ENCODE measurements at regions not wholly inside any gene's neighbourhood (a gene's known extent, or its start where the extent isn't known, plus 50 kb on each side); places are given as distances from the start of the nearest gene placed in this dataset.

DNA sequence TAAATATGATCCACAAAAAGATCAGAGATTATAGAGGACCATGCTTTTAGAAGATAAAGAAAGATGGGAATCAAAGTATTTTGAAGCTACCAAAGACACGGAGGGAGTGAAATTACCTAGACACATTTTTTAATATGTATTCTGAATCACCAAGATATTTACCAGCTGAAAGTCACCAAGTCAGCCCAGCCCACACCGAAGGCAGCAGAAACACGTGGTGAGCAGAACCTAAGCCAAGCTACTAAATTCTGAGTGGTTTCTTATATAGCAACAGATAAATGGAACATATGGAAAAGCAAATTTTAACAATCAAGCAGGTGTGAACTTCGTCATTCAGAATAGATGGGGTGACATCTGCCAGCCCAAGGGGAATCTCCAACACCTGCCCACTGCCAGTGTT is 134.7 kb upstream of the AKR1E2 start:
- H3K4me3 Mint-ChIP-seq: no peak overlapping the region
- WGBS (ENCODE audit: insufficient coverage): 60% methylated on average over 1 of the region's 4 CpGs
- POLR2A ChIA-PET: interaction anchor here in 1 of 2 donors (0.5 kb wide), 1 partner anchor 43 kb away, joined by 3 read pairs; no protein-coding TSS in a partner anchor

DNA sequence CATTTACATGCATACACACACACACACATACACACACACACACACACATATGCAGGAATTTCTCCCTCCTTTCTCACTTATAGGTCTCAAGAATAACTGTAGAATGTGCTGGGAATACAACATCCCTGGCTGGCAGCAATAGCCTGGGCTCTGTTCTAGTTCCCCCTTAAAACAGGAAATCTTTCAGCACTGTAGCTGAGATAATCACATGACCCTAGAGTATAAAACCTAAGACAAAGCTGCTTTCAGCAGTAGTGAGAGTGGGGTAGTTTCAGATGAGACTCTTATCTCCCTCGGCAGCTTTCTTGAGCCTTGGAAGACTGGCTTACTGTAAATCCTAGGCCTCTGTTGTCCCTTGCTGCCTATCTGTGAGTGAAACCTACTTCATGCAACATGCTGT is 137.4 kb upstream of the AKR1E2 start:
- no peak overlapping the region for H3K4me3 Mint-ChIP-seq
- peaks cover 14 to 15% of the 10 kb centered on the region in 2 donors for H3K27me3 Mint-ChIP-seq
- CTCF ChIA-PET: no interaction called here

More for the DNA sequence above, 134.7 kb upstream of the AKR1E2 start:
- Histone ChIP-seq H3K27ac (ENCODE audit: low read length) (no peak overlapping the region), H3K9me3 (no peaks in the 10 kb centered on the region), H3K4me3 (ENCODE audit: control insufficient read depth in 1 of 2, extremely low read depth in 1 of 2, low read length in 1 of 2) (no peak overlapping the region), H3K27me3 (replicated peaks in 1 of 2; ENCODE audit: control insufficient read depth in 2 of 2, extremely low read depth in 1 of 2, insufficient read depth in 2 of 2, low read length in 1 of 2) (peaks cover 0 to 4% of the 10 kb centered on the region in 2 experiments), H3K4me1 (ENCODE audit: control insufficient read depth in 1 of 2, extremely low read depth in 1 of 2, insufficient read depth in 2 of 2, low read length in 2 of 2) (no peaks in the 10 kb centered on the region), H3K36me3 (ENCODE audit: control insufficient read depth in 2 of 2, extremely low read depth in 1 of 2, insufficient read depth in 1 of 2, low read length in 1 of 2) (no peaks in the 10 kb centered on the region)
- DNase-seq: no peak
- no peaks in the 10 kb centered on the region for H3K9me3 Mint-ChIP-seq
- no peak for ATAC-seq (replicated peaks in 1 of 4)
- no peaks in the 10 kb centered on the region for H3K4me1 Mint-ChIP-seq
- peaks cover 3 to 7% of the 10 kb centered on the region in 2 donors for H3K27me3 Mint-ChIP-seq
- CTCF ChIA-PET: interaction anchor here in 1 of 2 donors (0.6 kb wide), 1 partner anchor 9 kb away, joined by 3 read pairs; no protein-coding TSS in a partner anchor
- H3K27ac Mint-ChIP-seq: no peak overlapping the region
- H3K36me3 Mint-ChIP-seq: no peaks in the 10 kb centered on the region

DNA sequence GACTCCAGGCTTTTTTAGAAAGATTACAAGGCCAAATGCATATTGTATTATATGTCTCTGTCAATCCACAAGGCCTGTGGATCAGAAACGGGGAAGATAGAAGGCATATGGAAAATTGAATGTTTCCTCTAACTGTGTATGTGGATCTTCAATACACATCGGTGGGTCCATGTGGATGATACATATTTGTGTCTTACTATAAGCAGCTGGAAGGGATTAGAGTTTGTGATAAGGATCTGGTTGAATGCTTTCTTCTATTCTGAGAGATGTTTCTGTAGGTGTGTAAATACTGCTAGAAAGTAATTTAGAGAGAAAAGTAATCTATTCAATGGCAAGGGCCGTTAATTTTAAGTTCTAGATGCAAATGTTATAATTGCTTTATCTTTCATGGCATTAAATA is 137.8 kb upstream of the AKR1E2 start:
- POLR2A ChIA-PET: no interaction called here
- Mint-ChIP-seq H3K4me1 (no peaks in the 10 kb centered on the region), H3K9me3 (no peaks in the 10 kb centered on the region), H3K27ac (no peak overlapping the region), H3K4me3 (no peak overlapping the region), H3K27me3 (peaks cover 18 to 19% of the 10 kb centered on the region in 2 donors), H3K36me3 (no peaks in the 10 kb centered on the region)
- Histone ChIP-seq H3K27ac (ENCODE audit: low read length) (no peak overlapping the region), H3K36me3 (ENCODE audit: control insufficient read depth in 2 of 2, extremely low read depth in 1 of 2, insufficient read depth in 1 of 2, low read length in 1 of 2) (no peaks in the 10 kb centered on the region), H3K27me3 (replicated peaks in 1 of 2; ENCODE audit: control insufficient read depth in 2 of 2, extremely low read depth in 1 of 2, insufficient read depth in 2 of 2, low read length in 1 of 2) (no peaks in the 10 kb centered on the region), H3K4me1 (ENCODE audit: control insufficient read depth in 1 of 2, extremely low read depth in 1 of 2, insufficient read depth in 2 of 2, low read length in 2 of 2) (no peaks in the 10 kb centered on the region), H3K4me3 (ENCODE audit: control insufficient read depth in 1 of 2, extremely low read depth in 1 of 2, low read length in 1 of 2) (no peak overlapping the region), H3K9me3 (no peaks in the 10 kb centered on the region)
- no peak for ATAC-seq (replicated peaks in 1 of 4)
- 100% methylated on average over 1 of the region's 3 CpGs for WGBS (ENCODE audit: insufficient coverage)
- no peak for DNase-seq
- CTCF ChIA-PET: no interaction called here

More for the DNA sequence above, 137.4 kb upstream of the AKR1E2 start:
- no peaks in the 10 kb centered on the region for H3K9me3 ChIP-seq
- no peak overlapping the region for H3K27ac Mint-ChIP-seq
- H3K9me3 Mint-ChIP-seq: no peaks in the 10 kb centered on the region
- POLR2A ChIA-PET: interaction anchor here in 1 of 2 donors (0.5 kb wide), 1 partner anchor 186 kb away, joined by 3 read pairs; no protein-coding TSS in a partner anchor
- ATAC-seq (replicated peaks in 1 of 4) (no peak), DNase-seq (no peak)
- H3K36me3 Mint-ChIP-seq: no peaks in the 10 kb centered on the region
- no peaks in the 10 kb centered on the region for H3K27me3 ChIP-seq (replicated peaks in 1 of 2; ENCODE audit: control insufficient read depth in 2 of 2, extremely low read depth in 1 of 2, insufficient read depth in 2 of 2, low read length in 1 of 2)
- H3K36me3 ChIP-seq (ENCODE audit: control insufficient read depth in 2 of 2, extremely low read depth in 1 of 2, insufficient read depth in 1 of 2, low read length in 1 of 2): no peaks in the 10 kb centered on the region
- no peak overlapping the region for H3K27ac ChIP-seq (ENCODE audit: low read length)
- no peak overlapping the region for H3K4me3 ChIP-seq (ENCODE audit: control insufficient read depth in 1 of 2, extremely low read depth in 1 of 2, low read length in 1 of 2)
- no peaks in the 10 kb centered on the region for H3K4me1 Mint-ChIP-seq
- 0% methylated on average over 1 of the region's 1 CpG for WGBS (ENCODE audit: insufficient coverage)
- no peaks in the 10 kb centered on the region for H3K4me1 ChIP-seq (ENCODE audit: control insufficient read depth in 1 of 2, extremely low read depth in 1 of 2, insufficient read depth in 2 of 2, low read length in 2 of 2)

GRCh38 chr10:4687397-4687796 is 138.6 kb upstream of the AKR1E2 start:
- Histone ChIP-seq H3K4me3 (ENCODE audit: control insufficient read depth in 1 of 2, extremely low read depth in 1 of 2, low read length in 1 of 2) (no peak overlapping the region), H3K4me1 (ENCODE audit: control insufficient read depth in 1 of 2, extremely low read depth in 1 of 2, insufficient read depth in 2 of 2, low read length in 2 of 2) (no peaks in the 10 kb centered on the region), H3K36me3 (ENCODE audit: control insufficient read depth in 2 of 2, extremely low read depth in 1 of 2, insufficient read depth in 1 of 2, low read length in 1 of 2) (no peaks in the 10 kb centered on the region), H3K27ac (ENCODE audit: low read length) (no peak overlapping the region), H3K27me3 (replicated peaks in 1 of 2; ENCODE audit: control insufficient read depth in 2 of 2, extremely low read depth in 1 of 2, insufficient read depth in 2 of 2, low read length in 1 of 2) (no peaks in the 10 kb centered on the region), H3K9me3 (no peaks in the 10 kb centered on the region)
- H3K4me3 Mint-ChIP-seq: no peak overlapping the region
- H3K4me1 Mint-ChIP-seq: no peaks in the 10 kb centered on the region
- WGBS (ENCODE audit: insufficient coverage): 100% methylated on average over 1 of the region's 3 CpGs
- no peaks in the 10 kb centered on the region for H3K36me3 Mint-ChIP-seq
- DNase-seq (no peak), ATAC-seq (replicated peaks in 1 of 4) (no peak)
- peaks cover 18 to 24% of the 10 kb centered on the region in 2 donors for H3K27me3 Mint-ChIP-seq
- H3K9me3 Mint-ChIP-seq: no peaks in the 10 kb centered on the region
- CTCF ChIA-PET: no interaction called here
- POLR2A ChIA-PET: no interaction called here
- no peak overlapping the region for H3K27ac Mint-ChIP-seq

DNA sequence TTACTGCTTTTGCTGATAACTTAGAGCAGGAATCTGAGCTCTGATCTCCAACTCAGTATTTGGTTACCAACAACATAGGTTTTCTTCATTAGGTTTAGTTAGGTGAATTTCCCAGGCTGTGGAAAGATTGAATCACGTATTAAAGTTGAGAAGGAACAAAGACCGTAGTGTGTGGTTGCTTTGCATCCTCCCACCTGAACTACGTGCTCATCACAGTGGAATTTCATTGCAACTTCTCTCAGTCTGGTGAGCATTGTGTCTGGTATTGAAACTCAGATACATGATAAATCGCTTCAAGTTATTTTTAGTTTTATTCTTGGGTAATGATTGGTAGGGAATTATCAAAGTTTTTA is 139.4 kb upstream of the AKR1E2 start:
- WGBS (ENCODE audit: insufficient coverage): 40% methylated on average over 3 of the region's 4 CpGs
- Histone ChIP-seq H3K4me3 (ENCODE audit: control insufficient read depth in 1 of 2, extremely low read depth in 1 of 2, low read length in 1 of 2) (no peak overlapping the region), H3K27me3 (replicated peaks in 1 of 2; ENCODE audit: control insufficient read depth in 2 of 2, extremely low read depth in 1 of 2, insufficient read depth in 2 of 2, low read length in 1 of 2) (no peaks in the 10 kb centered on the region), H3K36me3 (ENCODE audit: control insufficient read depth in 2 of 2, extremely low read depth in 1 of 2, insufficient read depth in 1 of 2, low read length in 1 of 2) (no peaks in the 10 kb centered on the region), H3K4me1 (ENCODE audit: control insufficient read depth in 1 of 2, extremely low read depth in 1 of 2, insufficient read depth in 2 of 2, low read length in 2 of 2) (no peaks in the 10 kb centered on the region), H3K27ac (ENCODE audit: low read length) (no peak overlapping the region), H3K9me3 (no peaks in the 10 kb centered on the region)
- H3K27ac Mint-ChIP-seq: no peak overlapping the region
- H3K4me1 Mint-ChIP-seq: no peaks in the 10 kb centered on the region
- no peak overlapping the region for H3K4me3 Mint-ChIP-seq
- H3K27me3 Mint-ChIP-seq: peaks cover 18 to 24% of the 10 kb centered on the region in 2 donors
- CTCF ChIA-PET: no interaction called here
- H3K36me3 Mint-ChIP-seq: no peaks in the 10 kb centered on the region
- no peak for ATAC-seq (replicated peaks in 1 of 4)
- H3K9me3 Mint-ChIP-seq: no peaks in the 10 kb centered on the region
- no peak for DNase-seq
- POLR2A ChIA-PET: no interaction called here

- Mint-ChIP-seq H3K36me3 (no peaks in the 10 kb centered on the region), H3K27ac (no peak overlapping the region), H3K4me1 (no peaks in the 10 kb centered on the region), H3K9me3 (no peaks in the 10 kb centered on the region), H3K27me3 (peaks cover 18 to 24% of the 10 kb centered on the region in 2 donors), H3K4me3 (no peak overlapping the region)
- H3K27ac ChIP-seq (ENCODE audit: low read length): no peak overlapping the region
- POLR2A ChIA-PET: no interaction called here
- CTCF ChIA-PET: no interaction called here
- no peaks in the 10 kb centered on the region for H3K27me3 ChIP-seq (replicated peaks in 1 of 2; ENCODE audit: control insufficient read depth in 2 of 2, extremely low read depth in 1 of 2, insufficient read depth in 2 of 2, low read length in 1 of 2)
- ATAC-seq (replicated peaks in 1 of 4) (no peak), DNase-seq (no peak)
- no peaks in the 10 kb centered on the region for H3K9me3 ChIP-seq
- H3K4me3 ChIP-seq (ENCODE audit: control insufficient read depth in 1 of 2, extremely low read depth in 1 of 2, low read length in 1 of 2): no peak overlapping the region
- WGBS (ENCODE audit: insufficient coverage): no CpG with 5 or more reads among the region's 5 CpGs
- H3K4me1 ChIP-seq (ENCODE audit: control insufficient read depth in 1 of 2, extremely low read depth in 1 of 2, insufficient read depth in 2 of 2, low read length in 2 of 2): no peaks in the 10 kb centered on the region
- H3K36me3 ChIP-seq (ENCODE audit: control insufficient read depth in 2 of 2, extremely low read depth in 1 of 2, insufficient read depth in 1 of 2, low read length in 1 of 2): no peaks in the 10 kb centered on the region
Observed at GRCh38 chr10:4685904-4686643, 139.9 kb upstream of the AKR1E2 start.
